ENCODE measurements at regions not wholly inside any gene's neighbourhood (a gene's known extent, or its start where the extent isn't known, plus 50 kb on each side); places are given as distances from the start of the nearest gene placed in this dataset.

DNA sequence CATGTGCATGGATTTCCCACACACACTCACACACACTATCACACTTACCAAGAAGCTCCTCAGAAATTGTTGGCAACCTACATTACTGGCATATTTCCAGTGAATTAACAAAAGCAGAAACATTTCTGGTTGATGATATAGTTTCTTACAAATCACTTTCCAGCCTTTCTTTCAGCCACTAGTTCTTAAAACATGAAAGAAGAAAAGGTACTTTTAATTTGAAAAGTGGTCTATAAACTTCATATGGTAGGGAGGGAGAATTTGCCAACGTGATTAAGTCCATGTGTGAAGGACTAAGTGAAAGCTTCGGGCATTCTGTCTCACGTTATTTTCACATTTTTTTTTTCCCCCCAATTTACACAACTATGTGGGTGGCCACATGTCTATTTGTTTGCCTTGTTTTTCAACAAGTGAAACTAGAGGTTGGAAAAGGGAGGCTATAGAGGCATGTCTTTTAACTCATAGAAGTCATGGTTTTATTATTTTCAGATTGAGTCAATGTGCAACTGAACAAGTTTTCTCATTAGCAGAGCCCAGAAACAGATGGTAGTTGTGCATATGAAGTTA is 832.1 kb upstream of the INTU start:
- Histone ChIP-seq H3K27me3 (no peaks in the 10 kb centered on the region), H3K9me3 (no peaks in the 10 kb centered on the region), H3K4me3 (no peak overlapping the region), H3K36me3 (no peaks in the 10 kb centered on the region)
- DNase-seq: no peak

GRCh38 chr4:126807132-126807531 is 825.6 kb upstream of the INTU start:
- Histone ChIP-seq H3K4me3 (no peak overlapping the region), H3K36me3 (no peaks in the 10 kb centered on the region), H3K9me3 (no peaks in the 10 kb centered on the region), H3K27me3 (no peaks in the 10 kb centered on the region)
- DNase-seq: no peak

DNA sequence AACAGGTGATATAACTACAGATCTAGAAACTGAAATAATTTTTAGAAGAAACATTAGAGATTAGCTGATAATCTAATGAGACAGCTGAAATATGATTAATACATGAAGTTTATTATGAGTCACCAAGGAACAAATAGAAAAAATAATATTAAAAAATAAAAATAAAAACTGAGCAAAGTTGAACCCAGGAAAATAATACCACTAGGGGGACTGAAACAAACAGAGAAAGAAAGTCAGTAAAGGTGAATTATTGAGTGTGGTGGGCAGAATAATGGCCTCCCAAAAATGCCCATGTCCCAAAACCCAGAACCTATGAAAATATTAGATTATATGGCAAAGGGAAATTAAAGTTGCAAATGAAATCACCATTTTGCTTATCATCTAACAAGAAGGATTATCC is 820.7 kb upstream of the INTU start:
- Histone ChIP-seq H3K27me3 (no peaks in the 10 kb centered on the region), H3K4me3 (no peak overlapping the region), H3K9me3 (no peaks in the 10 kb centered on the region), H3K36me3 (no peaks in the 10 kb centered on the region)
- no peak for DNase-seq

DNA sequence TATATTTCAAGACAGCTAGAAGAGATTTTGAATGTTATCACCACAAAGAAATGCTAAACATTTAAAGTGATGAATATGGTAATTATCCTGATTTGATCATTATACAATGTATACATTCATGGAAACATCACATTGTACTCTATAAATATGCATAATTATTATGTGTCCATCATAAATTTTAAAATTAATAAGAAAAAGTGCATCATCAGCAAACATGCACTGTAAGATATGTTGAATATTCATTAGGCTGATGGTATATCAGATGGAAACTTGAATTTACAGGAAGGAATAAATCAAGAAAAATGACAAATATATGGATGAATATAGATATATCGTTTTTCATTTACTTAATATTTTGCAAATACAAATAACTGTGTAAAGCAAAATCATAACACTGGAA is 812.1 kb upstream of the INTU start:
- H3K4me3 ChIP-seq: no peak overlapping the region
- no peak for DNase-seq

DNA sequence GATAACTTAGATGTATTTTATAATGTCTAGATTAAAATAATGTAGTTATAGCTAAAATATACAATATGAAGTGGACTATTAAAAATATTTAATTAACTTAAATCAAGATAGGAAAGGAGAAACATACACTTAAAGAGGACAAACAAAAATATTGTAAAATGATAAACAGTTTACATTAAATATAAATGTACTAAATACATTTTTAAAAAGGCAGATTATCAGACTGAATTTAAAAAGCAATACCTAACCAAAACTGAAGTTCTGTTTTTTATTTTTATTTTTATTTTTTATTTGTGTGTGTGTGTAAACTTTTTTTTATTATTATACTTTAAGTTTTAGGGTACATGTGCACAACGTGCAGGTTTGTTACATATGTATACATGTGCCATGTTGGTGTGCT is 811.6 kb upstream of the INTU start:
- H3K4me3 ChIP-seq: no peak overlapping the region
- H3K27me3 ChIP-seq: no peaks in the 10 kb centered on the region
- no peak for DNase-seq
- H3K9me3 ChIP-seq: no peaks in the 10 kb centered on the region; the same call in 1 of the 2 replicates
- H3K36me3 ChIP-seq: no peaks in the 10 kb centered on the region

More for the DNA sequence above, 812.1 kb upstream of the INTU start:
- Histone ChIP-seq H3K9me3 (no peaks in the 10 kb centered on the region; the same call in 1 of the 2 replicates), H3K27me3 (no peaks in the 10 kb centered on the region), H3K36me3 (no peaks in the 10 kb centered on the region)

DNA sequence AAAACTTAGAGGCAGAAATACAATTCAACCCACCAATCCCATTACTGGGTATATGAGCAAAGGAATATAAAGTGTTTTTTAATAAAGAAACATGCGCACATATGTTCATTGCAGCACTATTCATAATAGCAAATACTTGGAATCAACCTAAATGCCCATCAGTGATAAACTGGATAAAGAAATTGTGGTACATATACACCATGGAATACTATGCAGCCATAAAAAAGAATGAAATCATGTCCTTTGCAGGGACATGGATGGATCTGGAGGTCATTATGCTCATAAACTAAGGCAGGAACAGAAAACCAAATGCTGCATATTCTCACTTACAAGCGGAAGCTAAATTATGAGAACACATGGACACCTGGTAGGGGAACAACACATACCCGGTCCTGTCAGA is 807.7 kb upstream of the INTU start:
- no peak for DNase-seq
- Histone ChIP-seq H3K9me3 (no peaks in the 10 kb centered on the region; the same call in 1 of the 2 replicates), H3K4me3 (no peak overlapping the region), H3K36me3 (no peaks in the 10 kb centered on the region), H3K27me3 (no peaks in the 10 kb centered on the region)

GRCh38 chr4:126827669-126828068 is 805.1 kb upstream of the INTU start:
- no peaks in the 10 kb centered on the region for H3K9me3 ChIP-seq
- no peaks in the 10 kb centered on the region for H3K27me3 ChIP-seq
- DNase-seq: no peak
- H3K36me3 ChIP-seq: no peaks in the 10 kb centered on the region
- H3K4me3 ChIP-seq: no peak overlapping the region

DNA sequence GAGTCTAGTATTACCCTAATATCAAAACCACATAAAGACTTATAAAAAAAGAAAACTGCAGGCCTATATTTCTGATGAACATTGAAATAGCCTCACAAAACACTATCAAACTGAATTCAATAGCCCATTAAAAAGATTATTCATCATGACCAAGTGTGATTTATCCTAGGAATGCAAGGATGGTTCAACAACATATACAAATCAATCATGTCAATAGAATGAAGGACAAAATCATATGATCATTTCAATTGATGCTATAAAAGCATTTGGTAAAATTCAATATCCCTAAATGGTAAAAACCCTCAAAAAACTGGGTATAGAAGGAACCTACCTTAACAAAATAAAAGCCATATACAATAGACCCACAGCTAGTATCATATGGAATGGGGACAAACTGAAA is 797.9 kb upstream of the INTU start:
- Histone ChIP-seq H3K27me3 (no peaks in the 10 kb centered on the region), H3K4me3 (no peak overlapping the region), H3K9me3 (peaks cover 9% of the 10 kb centered on the region), H3K36me3 (no peaks in the 10 kb centered on the region)
- no peak for DNase-seq

DNA sequence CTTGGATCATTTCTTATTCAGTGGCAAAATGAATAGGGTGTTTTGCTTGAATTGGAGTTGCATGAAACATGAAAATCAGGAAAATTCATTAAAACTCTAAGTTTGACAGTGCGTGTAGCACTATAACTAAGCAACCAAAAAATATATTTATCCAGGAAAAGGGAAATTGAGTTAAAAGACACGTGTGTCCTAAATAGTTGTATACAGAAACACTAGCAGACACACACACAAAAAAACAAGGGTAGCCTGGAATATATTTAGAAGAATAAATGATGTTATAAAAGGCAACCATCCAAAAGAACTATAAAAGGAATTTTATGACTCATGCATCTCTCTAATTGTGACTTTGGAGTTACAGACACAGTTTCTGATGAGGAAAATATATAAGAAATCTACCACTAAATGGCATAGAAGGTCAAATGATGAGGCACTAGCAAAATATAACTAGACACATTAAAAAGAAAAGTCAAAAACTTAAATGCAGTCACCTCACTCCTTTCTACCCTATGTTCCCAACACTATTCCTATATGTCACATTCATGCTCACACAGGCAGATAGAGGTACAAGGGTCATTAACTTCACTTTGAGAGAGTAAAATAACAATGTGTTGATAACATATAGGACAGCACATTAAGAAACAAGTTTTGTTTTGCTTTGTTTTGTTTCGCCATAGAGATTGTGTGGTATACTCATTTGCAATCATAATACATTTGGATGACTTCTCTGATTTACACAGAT is 793.6 kb upstream of the INTU start:
- Histone ChIP-seq H3K9me3 (peaks cover 9% of the 10 kb centered on the region), H3K36me3 (no peaks in the 10 kb centered on the region), H3K27me3 (no peaks in the 10 kb centered on the region), H3K4me3 (no peak overlapping the region)
- DNase-seq: no peak

DNA sequence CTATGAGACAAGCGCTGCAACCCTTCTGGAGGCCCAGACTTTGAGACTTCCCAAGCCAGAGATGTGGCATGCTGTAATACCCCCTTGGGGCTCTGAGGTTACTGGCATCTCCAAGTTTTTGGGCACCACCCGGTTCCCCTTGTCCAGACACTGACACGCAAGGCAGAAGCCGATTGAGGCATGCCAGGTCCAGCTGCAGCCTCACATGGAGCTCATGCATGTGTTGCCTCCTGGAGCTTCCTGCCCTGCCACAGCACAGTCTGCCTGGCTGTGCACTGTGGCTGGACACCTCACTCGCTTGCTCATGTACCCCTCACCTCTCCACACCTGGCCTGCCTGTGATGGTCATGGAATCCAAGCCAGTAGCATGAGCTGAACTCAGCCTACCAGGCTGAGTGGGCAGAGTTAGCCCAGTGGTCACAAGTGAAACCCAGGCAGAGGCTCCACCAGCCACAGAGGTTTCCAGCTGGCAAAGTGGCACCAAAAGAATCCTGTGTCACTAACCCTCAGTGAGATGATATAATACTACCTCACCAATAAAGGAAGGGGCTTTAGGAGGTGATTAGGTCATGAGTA is 789.2 kb upstream of the INTU start:
- H3K27me3 ChIP-seq: no peaks in the 10 kb centered on the region
- DNase-seq: no peak
- H3K36me3 ChIP-seq: no peaks in the 10 kb centered on the region
- no peaks in the 10 kb centered on the region for H3K9me3 ChIP-seq
- H3K4me3 ChIP-seq: no peak overlapping the region

DNA sequence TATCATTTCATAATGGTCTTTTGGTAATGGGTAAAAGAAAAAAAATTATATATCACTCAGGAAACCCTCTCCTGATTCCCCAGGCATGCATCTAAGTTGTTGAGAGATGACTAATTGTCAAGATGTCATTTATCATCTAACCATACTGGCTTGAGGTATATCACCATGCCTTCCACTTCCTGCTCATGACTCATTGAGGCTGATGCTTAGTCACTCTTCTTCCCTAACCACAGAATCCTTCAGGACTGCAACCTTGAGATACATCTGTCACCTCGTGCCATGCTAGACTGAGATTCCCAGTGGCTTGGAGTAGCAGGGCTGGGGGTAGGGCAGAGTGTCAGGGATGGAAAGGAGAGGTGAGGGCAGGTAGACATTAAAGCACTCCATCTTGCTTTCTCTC is 782.5 kb upstream of the INTU start:
- Histone ChIP-seq H3K9me3 (no peaks in the 10 kb centered on the region), H3K36me3 (no peaks in the 10 kb centered on the region), H3K4me3 (no peak overlapping the region), H3K27me3 (no peaks in the 10 kb centered on the region)
- DNase-seq: peak; percentile 56

GRCh38 chr4:126851391-126851790 is 781.4 kb upstream of the INTU start:
- no peak for DNase-seq
- Histone ChIP-seq H3K27me3 (no peaks in the 10 kb centered on the region), H3K9me3 (no peaks in the 10 kb centered on the region), H3K36me3 (no peaks in the 10 kb centered on the region), H3K4me3 (no peak overlapping the region)

- H3K9me3 ChIP-seq: no peaks in the 10 kb centered on the region
- DNase-seq: no peak
- no peaks in the 10 kb centered on the region for H3K27me3 ChIP-seq
- H3K4me3 ChIP-seq: no peak overlapping the region
- no peaks in the 10 kb centered on the region for H3K36me3 ChIP-seq
Measured at GRCh38 chr4:126853715-126854114, 779.0 kb upstream of the INTU start.

DNA sequence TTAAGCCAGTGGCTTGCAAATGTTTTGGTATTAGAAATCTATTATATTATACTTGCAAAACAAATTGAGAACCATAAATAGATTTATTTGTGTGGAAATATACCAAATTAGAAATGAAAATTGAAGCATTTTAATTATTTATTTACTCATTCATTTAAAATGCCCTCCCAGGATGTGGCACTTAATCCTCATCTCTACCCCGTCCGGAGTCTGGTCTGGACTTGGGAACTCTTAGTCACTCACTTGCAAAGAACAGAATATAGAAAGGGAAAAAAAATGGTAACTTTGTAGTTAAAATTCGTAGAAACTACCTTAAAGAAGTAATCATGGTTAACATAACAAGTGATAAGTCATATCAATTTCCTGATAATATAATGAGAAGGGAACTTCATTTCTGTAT is 775.9 kb upstream of the INTU start:
- no peaks in the 10 kb centered on the region for H3K36me3 ChIP-seq
- no peaks in the 10 kb centered on the region for H3K9me3 ChIP-seq
- H3K27me3 ChIP-seq: no peaks in the 10 kb centered on the region
- no peak for DNase-seq
- H3K4me3 ChIP-seq: no peak overlapping the region

GRCh38 chr4:126859314-126859713 is 773.4 kb upstream of the INTU start:
- Histone ChIP-seq H3K9me3 (no peaks in the 10 kb centered on the region), H3K4me3 (no peak overlapping the region)
- no peak for DNase-seq

GRCh38 chr4:126859872-126860271 is 772.9 kb upstream of the INTU start:
- H3K36me3 ChIP-seq: no peaks in the 10 kb centered on the region
- no peaks in the 10 kb centered on the region for H3K27me3 ChIP-seq
- no peak overlapping the region for H3K4me3 ChIP-seq
- H3K9me3 ChIP-seq: no peaks in the 10 kb centered on the region
- DNase-seq: no peak

More at GRCh38 chr4:126859314-126859713, 773.4 kb upstream of the INTU start:
- no peaks in the 10 kb centered on the region for H3K27me3 ChIP-seq
- no peaks in the 10 kb centered on the region for H3K36me3 ChIP-seq

GRCh38 chr4:126860308-126860707 is 772.4 kb upstream of the INTU start:
- DNase-seq: no peak
- no peaks in the 10 kb centered on the region for H3K9me3 ChIP-seq
- H3K27me3 ChIP-seq: no peaks in the 10 kb centered on the region
- no peaks in the 10 kb centered on the region for H3K36me3 ChIP-seq
- no peak overlapping the region for H3K4me3 ChIP-seq

DNA sequence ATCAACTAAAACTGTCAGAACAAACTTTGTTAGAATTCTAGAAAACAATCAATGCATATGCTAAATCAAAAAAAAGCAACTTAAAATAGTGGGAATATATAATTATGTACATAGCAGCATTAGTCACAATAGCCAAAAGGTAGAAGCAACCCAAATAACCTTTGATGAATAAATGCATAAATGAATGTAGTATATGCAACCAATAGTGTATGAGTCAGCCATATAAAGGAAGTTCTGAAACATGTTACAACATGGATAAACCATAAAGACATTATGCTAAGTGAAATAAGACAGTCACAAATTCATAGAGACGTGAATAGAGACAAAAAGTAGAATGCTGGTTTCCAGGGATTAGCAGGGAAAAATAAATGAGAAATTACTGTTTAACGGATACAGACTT is 762.8 kb upstream of the INTU start:
- H3K4me3 ChIP-seq: no peak overlapping the region
- H3K27me3 ChIP-seq: no peaks in the 10 kb centered on the region
- no peaks in the 10 kb centered on the region for H3K9me3 ChIP-seq
- no peak for DNase-seq
- no peaks in the 10 kb centered on the region for H3K36me3 ChIP-seq
